Loucy (cell line): ENCODE measurements at regions not wholly inside any gene's neighbourhood (a gene's known extent, or its start where the extent isn't known, plus 50 kb on each side); places are given as distances from the start of the nearest gene placed in this dataset.

Source experiments
- H2AFZ ChIP-seq: fragments of 200-600 bp; sonication (generic); 2 replicates; pipeline ENCODE4 v1.6.0; 2016; ENCODE audit warnings: antibody characterized with exemption, mild to moderate bottlenecking, low read length, moderate library complexity
- H3F3A ChIP-seq: fragments of 200-600 bp; 2 replicates; pipeline ENCODE4 v1.6.0; 2016; ENCODE audit warnings: antibody characterized with exemption, low read depth, mild to moderate bottlenecking
- H3K27me3 ChIP-seq: fragments of 200-600 bp; sonication (generic); 2 replicates; pipeline ENCODE4 v1.6.1; 2014; ENCODE audit warnings: low read length, mild to moderate bottlenecking; ENCODE audit not compliant: insufficient read depth, poor library complexity, severe bottlenecking
- H3K36me3 ChIP-seq: fragments of 200-600 bp; sonication (generic); 2 replicates; pipeline ENCODE4 v1.6.1; 2016; ENCODE audit warnings: low read length; ENCODE audit not compliant: insufficient read depth
- H3K4me1 ChIP-seq: fragments of 200-600 bp; sonication (generic); 2 replicates; pipeline ENCODE4 v1.5.1; 2014; ENCODE audit warnings: low read length, mild to moderate bottlenecking; ENCODE audit not compliant: insufficient read depth, poor library complexity, severe bottlenecking
- H3K4me2 ChIP-seq: fragments of 200-600 bp; sonication (generic); 2 replicates; pipeline ENCODE4 v1.6.0; 2014; ENCODE audit warnings: antibody characterized with exemption, low read length, low read depth, mild to moderate bottlenecking; ENCODE audit not compliant: poor library complexity, severe bottlenecking
- H3K4me3 ChIP-seq: fragments of 200-600 bp; sonication (generic); 2 replicates; pipeline ENCODE4 v1.5.1; 2014; ENCODE audit warnings: low read length, mild to moderate bottlenecking, mixed read lengths; ENCODE audit not compliant: poor library complexity, severe bottlenecking
- H3K79me2 ChIP-seq: fragments of 200-600 bp; sonication (generic); 2 replicates; pipeline ENCODE4 v1.6.1; 2014; ENCODE audit warnings: low read length; ENCODE audit not compliant: insufficient read depth
- H3K9ac ChIP-seq: fragments of 200-600 bp; sonication (generic); 2 replicates; pipeline ENCODE4 v1.6.0; 2014; ENCODE audit warnings: mild to moderate bottlenecking, low read depth, low read length, moderate library complexity; ENCODE audit not compliant: poor library complexity, severe bottlenecking
- H3K9me2 ChIP-seq: fragments of 200-600 bp; sonication (generic); replicated peaks from 2 replicates; pipeline ENCODE4 v1.6.1; 2016; ENCODE audit warnings: low read depth, low read length, mixed read lengths
- H3K9me3 ChIP-seq: fragments of 200-600 bp; sonication (generic); 2 replicates; pipeline ENCODE4 v1.6.1; 2014; ENCODE audit warnings: mild to moderate bottlenecking, antibody characterized with exemption, low read length, low read depth; ENCODE audit not compliant: insufficient read depth
- H4K20me1 ChIP-seq: fragments of 200-600 bp; sonication (generic); 2 replicates; pipeline ENCODE4 v1.6.0; 2014; ENCODE audit warnings: antibody characterized with exemption, low read length, mild to moderate bottlenecking; ENCODE audit not compliant: insufficient read depth, poor library complexity, severe bottlenecking
- CTCF ChIP-seq: fragments of 200-600 bp; sonication (generic); conservative IDR thresholded peaks from 2 replicates; pipeline ENCODE4 v1.5.1; 2014; ENCODE audit warnings: mild to moderate bottlenecking, antibody characterized with exemption, low read length
- EZH2phosphoT487 ChIP-seq: fragments of 200-600 bp; IDR thresholded peaks from 2 replicates; pipeline ENCODE4 v1.6.1; 2018; ENCODE audit warnings: antibody characterized with exemption, mild to moderate bottlenecking, moderate library complexity, borderline replicate concordance

DNA sequence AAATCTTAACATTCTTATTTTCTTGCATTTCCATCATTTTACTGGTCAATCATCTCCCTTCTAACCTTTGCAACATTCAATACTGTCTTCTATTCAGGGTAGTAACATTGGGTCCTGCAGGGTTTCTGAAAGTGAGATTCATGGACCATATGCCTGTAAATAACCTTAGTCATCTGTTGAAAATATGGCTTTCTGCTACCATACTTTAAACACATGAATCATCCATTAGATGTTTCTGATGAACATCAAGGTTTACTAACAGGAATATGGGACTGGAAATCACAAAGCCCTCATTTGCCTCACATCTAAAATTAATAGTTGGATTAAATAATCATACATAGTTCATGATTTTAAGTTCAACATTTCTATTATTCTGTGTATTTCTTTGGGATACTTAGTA is 475.9 kb upstream of the MARCKS start:
- Histone ChIP-seq H3K79me2 (no peaks in the 10 kb centered on the region), H3K4me1 (no peaks in the 10 kb centered on the region), H3K4me3 (no peak overlapping the region), H4K20me1 (no peaks in the 10 kb centered on the region), H3K9ac (no peak overlapping the region), H3K36me3 (no peaks in the 10 kb centered on the region), H3K9me2 (no peaks in the 10 kb centered on the region), H3K27me3 (no peaks in the 10 kb centered on the region), H3K9me3 (no peaks in the 10 kb centered on the region), H3F3A (no peaks in the 10 kb centered on the region), H2AFZ (no peak overlapping the region), H3K4me2 (no peak overlapping the region)
- TF ChIP-seq EZH2phosphoT487 (no peak), CTCF (no peak)

GRCh38 chr6:113381959-113382358 is 475.2 kb upstream of the MARCKS start:
- H3K27me3 ChIP-seq = no peaks in the 10 kb centered on the region
- H3K9me2 ChIP-seq = no peaks in the 10 kb centered on the region
- H3K79me2 ChIP-seq = no peaks in the 10 kb centered on the region
- H3K9ac ChIP-seq = no peak overlapping the region
- H3K4me2 ChIP-seq = no peak overlapping the region
- H3K4me3 ChIP-seq = no peak overlapping the region
- no peak overlapping the region for H2AFZ ChIP-seq
- no peaks in the 10 kb centered on the region for H3K36me3 ChIP-seq
- no peaks in the 10 kb centered on the region for H3F3A ChIP-seq
- H4K20me1 ChIP-seq = no peaks in the 10 kb centered on the region
- TF ChIP-seq CTCF (no peak), EZH2phosphoT487 (no peak)
- H3K9me3 ChIP-seq = no peaks in the 10 kb centered on the region
- H3K4me1 ChIP-seq = no peaks in the 10 kb centered on the region

GRCh38 chr6:113383701-113384100 is 473.4 kb upstream of the MARCKS start:
- TF ChIP-seq CTCF (no peak), EZH2phosphoT487 (no peak)
- Histone ChIP-seq H3K4me1 (no peaks in the 10 kb centered on the region), H3K4me2 (no peak overlapping the region), H3K9me3 (no peaks in the 10 kb centered on the region), H4K20me1 (no peaks in the 10 kb centered on the region), H3K9me2 (no peaks in the 10 kb centered on the region), H3K36me3 (no peaks in the 10 kb centered on the region), H3F3A (no peaks in the 10 kb centered on the region), H3K4me3 (no peak overlapping the region), H2AFZ (no peak overlapping the region), H3K9ac (no peak overlapping the region), H3K27me3 (no peaks in the 10 kb centered on the region), H3K79me2 (no peaks in the 10 kb centered on the region)
